A204.1 (cell line): ENCODE measurements at regions not wholly inside any gene's neighbourhood (a gene's known extent, or its start where the extent isn't known, plus 50 kb on each side); places are given as distances from the start of the nearest gene placed in this dataset.
"Not testable (repeated sequence)": the region's sequence is repeated elsewhere in the genome, so short reads cannot be mapped to it uniquely, and the experiment has no call there.

ENCODE experiments used
- FAIRE-seq: peaks from 2 replicates; lab custom pipeline; 2012; peaks lifted over from hg19 to GRCh38; lab: Jason Lieb, UNC

DNA sequence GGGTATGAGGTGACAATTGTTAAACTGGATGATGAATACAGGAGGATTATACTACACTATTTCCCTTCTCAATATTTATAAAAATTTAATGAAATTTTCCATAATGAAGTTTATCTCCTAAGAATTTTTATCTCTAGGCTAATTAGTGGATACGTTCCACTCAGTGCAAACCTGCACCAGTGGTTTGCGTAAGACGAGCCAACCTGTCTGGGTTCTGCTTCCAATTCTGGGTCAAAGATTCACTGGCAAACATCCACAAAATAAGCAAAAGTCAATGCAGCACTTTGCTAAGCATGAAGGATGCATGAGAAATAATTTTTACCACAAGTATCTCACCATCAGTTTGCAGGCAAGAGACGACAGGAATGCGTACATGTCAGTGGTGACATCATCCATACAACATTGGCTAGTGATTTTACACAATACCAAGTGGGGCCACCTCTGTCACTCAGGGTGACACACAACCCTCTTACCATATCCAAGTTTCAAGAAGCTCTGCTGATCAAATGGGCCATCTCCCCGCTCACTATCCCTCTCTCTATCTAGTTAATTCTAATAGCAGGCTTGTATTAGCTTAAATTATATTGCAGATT lies 51.7 kb downstream of the FAM50B start:
- no peak for FAIRE-seq

DNA sequence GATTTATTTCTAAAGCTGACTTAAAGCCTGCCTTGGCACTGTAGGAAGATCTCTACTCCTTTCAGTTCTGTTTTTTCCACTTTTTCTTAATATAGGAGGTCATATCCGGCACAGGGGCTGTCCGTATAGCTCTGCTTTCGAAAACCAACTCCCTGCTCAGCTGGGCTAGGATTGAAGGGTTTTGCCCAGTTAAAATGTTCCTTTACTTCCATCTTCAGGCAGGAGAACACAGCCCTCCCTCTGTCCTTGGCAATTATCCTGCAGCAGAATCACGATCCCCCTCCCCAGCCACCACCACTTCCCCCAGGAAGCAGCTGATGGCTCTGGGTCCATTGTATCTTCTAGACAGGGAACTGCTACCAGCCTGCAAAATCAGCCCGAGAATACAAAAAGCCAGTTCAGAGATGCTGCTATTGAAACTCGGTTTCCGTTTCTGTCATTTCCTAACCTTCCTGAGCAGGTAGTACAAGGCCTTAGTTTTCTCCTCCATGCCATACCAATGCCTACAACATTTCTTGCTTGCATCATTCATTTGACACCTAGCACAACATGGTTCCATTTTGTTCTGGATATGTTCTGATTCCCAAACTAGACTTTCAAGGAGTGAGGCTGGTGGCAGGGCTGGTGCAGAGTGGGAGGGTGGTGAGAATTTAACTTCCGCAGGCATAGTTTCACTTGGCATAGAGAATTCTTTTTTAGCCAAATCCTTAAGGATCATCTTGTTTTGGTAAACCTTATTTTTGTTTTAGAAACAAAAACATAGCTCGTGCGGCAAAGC lies 53.9 kb downstream of the FAM50B start:
- no peak for FAIRE-seq

DNA sequence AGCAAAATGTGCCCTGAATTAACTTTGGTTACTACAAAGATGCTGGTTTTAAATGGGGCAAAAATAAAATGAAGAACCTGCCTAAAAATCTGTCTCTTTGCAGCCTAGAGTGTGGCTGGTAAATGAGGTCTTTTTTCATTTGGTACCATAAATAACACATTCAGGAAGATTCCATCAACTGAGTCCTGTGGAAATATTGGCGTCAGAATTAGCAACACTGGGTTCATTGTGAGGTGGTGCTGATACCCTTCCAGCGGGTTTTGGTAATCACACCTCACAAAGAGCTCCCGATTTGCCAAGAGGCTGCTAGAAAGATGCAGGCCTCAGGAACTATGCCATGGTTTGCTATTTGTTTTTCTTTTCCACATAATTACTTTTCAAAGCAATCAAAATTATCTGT lies 55.3 kb downstream of the FAM50B start:
- FAIRE-seq = no peak

DNA sequence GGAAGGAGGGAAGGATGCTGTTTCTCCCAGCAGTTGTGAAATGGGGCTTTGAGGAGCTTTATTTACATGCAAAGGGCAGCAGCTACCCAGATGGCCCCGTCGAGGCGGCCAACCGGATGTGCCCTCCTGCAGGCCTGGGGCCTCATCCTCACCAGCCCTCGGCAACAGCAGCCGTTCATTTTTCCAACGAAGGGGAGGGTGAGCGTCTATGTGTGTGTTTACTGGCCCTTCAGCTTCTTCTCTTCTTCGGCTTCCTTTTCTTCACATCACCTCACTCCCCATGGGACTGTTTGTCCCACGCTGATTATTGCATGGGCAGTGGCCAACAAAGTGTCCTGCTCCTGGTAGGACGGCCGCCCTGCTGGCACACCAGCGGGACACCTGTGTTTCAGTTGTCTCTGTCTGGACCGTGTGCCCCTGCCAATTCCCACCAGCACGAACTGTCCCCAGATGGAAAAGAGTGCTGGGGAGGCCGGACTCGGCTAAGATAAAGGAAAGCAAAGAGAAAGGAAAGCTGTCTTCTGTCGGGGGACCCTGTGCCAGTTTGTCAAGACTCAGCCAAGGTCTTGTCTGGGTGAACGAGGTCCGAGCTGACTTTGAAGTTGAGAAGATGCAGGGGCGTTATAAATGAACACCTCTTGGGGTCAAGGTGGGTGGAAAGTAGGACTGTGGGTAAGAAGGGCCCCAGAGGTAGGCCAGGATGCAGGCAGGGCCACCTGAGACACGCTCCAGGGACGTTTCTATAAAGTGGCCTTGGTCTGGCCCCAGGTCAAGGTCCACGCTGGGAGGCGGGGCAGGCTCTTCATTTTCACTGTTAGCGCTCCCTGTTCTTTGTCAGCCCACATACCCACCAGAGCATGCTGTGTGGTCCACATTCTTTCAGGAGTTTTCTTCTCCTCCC lies 57.0 kb downstream of the FAM50B start:
- FAIRE-seq = no peak

DNA sequence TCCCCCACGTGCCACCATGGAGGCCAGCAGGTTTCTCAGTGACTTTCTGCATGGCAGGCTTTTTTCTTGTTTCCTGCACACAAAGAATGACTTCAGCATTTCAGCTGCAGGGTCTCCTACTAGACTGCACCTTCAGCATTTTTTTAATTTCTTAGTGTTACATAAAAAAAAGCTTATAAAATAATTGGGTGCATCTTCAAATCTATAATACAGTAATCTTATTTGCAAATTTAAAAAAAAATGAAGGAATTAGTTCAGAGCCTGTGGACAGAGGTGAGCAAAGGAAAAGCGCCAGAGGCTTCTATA lies 57.6 kb downstream of the FAM50B start:
- no peak for FAIRE-seq

DNA sequence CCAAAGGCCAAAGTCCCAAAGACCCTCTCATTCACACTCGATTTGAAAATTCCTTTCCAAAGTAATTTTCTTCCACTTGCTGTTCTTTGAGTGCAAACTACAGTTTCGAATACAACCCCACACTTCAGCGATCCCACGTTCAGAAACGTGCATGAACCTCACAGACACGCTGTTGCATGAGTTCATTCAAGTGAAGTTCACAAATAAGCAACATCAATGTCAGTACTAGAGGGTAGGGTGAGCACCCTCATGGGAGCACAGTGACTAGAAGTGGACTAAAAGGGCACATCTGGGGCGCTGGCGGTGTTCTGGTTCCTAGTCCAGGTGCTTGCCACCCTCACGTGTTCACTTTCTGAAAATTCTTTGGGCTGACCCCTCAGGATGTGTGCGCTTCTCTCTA lies 59.0 kb downstream of the FAM50B start:
- FAIRE-seq = no peak

DNA sequence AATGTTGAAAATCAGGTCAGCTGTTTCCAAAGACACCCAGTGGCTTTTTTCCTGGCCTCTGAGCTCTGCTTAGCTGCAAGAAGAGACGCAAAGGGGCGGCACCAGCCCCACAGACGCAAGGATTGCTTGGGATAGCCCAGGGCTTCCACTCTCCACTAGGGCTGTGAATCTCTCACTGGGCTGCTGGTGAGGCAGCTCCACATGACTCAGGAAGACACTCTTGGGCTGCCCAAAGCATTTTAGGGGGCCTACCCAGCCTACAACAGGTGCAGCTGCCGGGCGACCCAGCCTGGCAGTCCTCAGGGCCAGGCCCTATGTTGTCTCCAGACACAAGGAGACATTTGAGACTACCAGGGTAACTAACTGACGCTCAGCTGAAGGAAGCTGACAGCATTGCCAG lies 59.8 kb downstream of the FAM50B start:
- no peak for FAIRE-seq

DNA sequence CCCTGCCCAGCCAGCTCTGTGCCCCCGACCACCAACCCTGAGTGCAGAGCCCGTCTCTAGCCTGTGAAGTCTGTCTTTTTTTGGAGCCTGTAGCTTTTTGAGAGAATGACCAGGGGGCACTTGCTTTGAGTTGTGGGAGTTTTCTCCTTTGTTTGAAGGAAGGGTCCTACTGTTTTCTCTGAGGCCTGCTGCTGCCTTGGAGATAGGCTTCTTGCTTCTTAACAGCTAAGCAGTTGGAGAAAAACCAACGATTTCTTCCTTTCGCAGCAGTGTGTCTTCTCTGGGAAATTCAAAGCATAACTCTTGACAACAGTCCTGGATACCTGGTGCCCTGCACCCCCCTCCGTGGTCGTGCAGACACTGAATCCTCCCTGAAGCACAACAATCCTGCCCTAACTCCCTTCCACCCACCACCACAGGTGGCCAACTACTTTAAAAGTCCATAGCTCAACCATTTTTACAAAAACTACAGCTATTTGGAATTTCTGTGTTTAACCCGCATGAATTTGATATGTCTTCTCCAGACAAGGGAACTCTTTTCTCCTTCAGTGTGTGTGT lies 61.0 kb downstream of the FAM50B start:
- no peak for FAIRE-seq

DNA sequence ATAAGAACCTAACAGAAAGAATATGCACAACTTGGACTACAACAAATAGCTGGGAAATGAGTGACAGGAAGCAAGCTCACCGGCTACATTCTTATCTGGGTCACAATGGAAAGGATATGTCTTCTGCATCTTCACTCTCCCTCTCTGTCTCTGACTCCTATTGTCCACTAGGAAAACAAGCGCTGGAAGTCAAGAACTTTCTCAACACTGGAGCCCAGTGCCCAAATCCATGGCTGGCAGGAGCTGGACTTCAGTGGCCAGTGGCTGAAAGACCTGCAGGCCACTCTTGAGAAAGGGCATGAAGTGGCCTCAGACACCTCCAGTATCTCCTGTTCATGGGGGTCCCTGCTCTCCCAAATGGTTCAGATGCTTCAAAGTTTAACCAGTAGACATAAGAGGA lies 62.0 kb downstream of the FAM50B start:
- FAIRE-seq = no peak

DNA sequence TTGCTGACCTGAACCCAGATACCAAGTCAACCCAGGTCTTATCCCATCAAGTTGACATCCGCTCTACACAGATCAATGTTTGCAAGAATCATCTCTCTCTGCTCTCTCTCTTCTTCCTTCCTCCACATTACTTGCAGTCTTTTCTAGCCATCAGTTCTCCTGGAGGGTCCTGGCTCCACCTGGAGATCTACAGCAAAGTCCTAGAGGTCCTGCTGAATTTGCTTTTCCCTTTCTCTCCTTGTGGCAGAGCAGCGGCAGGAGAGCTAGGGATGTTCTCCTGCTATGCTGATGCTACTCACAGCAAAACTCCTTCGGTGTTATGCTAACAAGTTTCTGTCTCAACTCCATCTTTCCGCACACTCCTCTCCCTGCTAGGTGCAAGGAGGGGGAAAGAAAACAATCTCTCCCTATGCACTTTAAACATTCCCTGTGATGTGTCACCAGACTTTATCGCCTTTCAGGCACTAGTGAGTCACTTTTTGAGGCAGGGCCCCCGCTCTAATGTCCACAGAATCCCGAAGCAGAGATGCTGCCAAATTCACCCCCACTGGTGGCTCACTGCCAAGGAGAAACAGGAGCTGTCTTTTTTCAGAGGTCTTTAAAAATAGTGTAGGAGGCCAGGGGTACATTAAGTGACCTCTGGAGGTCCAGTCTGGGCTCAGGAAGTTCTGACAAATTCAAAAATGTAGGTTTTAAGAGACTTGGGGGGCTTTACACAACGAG lies 62.6 kb downstream of the FAM50B start:
- no peak for FAIRE-seq

DNA sequence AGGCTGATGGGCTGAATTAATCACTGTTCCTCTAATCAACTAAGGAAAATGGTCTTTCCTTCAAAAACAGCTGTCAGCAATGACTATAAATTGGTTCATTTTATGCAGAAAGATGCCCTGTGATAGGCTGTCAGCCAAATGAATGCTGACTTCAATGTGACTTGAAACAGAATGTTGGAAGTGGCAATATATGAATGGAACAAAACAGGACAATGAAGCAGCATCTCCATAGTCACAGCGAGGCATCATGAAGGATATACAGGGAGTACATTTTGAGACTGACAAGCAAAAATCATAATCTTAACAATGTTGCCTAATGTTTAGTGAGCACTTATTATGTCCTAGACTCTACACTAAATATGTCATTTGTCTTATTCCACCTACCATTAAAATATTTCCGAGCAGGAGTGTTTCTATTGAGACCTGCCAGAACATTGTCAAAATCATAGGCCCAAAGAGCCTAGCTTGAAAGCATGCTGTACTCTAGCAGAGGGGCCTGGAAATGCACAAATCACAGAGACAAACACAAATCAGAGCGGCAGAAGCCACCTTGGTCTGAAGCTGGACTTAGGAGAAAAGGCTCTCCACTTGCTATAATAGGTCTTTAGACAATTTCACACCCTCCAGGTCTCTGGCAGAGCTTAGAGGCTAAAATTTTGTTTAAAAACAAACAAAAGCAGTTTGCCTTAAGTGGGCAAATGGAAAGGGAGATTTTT lies 63.3 kb downstream of the FAM50B start:
- no peak for FAIRE-seq

DNA sequence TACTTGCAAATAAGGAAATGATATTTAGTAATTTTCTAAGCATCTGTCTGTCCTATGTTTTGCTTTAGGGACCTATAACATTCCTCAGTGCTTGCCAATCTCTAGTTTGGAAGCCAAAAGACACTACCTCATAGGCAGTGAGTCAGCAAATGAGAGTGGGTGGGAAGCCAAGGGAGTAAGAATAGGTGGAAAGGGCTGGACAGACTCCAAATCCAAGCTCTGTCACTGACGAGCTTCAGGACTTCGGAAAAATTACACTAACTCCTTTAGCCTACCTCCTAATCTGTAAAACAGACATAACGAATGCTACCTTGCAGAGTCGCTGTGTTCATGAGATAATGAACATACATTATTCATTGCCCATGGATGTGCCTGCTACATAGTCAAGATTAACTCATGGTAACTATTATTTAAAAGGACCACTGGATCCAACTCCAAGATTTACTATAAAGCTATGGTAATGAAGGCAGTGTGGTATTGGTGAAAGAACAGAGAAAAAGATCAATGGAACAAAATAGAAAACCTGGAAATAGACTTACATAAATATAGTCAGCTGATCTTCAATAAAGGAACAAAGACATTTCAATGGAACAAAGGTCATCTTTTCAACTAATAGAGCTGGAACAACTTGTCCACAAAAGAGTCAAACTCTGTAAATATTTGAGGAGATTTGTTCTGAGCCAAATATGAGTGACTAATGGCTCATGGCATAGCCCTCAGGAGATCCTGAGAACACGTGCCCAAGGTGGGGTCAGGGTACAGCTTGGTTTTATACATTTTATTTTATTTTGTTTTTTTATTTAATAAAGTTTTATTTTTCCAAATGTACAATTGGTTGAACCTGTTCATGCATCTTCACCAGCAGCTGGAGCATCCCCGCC lies 64.1 kb downstream of the FAM50B start:
- FAIRE-seq = no peak

DNA sequence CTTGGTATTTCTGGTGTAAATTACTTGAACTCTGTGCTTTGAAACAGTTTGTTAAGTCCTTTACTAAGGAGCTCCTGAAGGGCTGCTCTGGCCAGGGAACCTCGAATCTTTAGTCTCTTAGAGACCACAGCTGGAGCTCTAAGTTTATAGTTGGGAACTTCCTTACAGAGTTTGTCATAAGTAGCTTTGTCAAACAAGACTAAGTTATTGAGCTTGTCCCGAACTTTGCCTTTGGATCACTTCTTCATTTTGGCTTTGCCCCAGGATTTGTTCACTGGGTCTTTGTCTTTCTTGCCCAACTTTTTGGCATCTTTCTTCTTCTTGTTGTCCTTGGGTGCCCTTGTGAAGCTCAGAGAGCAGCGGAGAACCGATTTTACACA lies 64.8 kb downstream of the FAM50B start:
- FAIRE-seq = no peak

DNA sequence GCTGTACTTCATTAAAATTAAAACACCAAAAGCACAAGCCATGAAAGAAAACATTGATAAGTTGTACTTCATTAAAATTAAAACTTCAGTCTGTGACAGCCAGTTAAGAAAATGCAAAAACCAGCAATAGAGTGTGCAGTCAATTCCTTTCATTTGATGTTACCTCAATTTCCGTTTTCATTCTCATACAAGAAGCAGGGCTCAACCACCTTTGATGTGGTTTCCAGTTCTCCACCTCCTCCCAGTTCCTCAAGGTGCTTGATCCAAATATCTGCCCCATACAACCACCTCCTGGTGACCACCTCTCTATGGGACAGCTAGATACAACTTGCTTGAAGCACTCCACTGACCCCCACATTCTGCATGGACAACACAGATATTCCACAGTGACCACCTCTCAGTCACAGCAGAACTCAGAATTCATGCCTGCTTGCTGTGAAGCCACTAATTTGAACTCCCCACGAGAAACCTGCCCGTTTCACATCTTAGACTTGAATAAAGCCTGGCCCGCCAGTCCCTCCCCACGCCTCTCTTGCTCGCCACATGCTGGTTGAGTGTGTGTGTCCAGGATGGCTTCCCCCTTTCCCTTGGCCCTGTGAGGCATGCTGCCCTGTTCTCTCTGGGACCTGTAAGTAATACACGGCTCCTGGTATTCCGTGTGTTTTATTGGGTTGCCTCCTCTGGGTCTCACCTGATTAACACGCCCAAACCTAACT lies 66.1 kb downstream of the FAM50B start:
- FAIRE-seq = no peak

DNA sequence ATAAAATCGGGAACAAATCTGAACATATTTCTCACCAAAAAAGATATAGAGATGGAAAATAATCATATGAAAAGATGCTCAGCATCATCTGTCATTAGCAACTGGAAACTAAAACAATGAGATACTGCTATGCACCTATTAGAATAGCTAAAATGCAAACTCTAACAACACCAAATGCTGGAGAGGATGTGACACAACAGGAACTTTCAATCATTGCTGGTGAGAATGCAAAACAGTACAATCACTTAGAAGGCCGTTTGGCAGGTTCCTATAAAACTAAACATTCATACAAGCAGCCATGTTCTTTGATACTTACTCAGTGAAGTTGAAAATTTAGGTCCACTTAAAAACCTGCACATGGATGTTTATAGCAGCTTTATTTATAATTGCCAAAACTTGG lies 67.0 kb downstream of the FAM50B start:
- FAIRE-seq = no peak

DNA sequence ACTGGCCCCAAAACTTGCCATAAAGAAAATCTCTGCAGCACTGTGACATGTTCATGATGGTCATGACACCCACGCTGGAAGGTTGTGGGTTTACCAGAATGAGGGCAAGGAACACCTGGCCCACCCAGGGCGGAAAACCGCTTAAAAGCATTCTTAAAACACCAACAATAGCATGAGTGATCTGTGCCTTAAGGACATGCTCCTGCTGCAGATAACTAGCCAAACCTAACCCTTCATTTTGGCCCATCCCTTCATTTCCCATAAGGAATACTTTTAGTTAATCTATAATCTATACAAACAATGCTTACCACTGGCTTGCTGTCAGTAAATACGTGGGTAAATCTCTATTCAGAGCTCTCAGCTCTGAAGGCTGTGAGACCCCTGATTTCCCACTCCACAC lies 67.6 kb downstream of the FAM50B start:
- FAIRE-seq = not testable (repeated sequence)

DNA sequence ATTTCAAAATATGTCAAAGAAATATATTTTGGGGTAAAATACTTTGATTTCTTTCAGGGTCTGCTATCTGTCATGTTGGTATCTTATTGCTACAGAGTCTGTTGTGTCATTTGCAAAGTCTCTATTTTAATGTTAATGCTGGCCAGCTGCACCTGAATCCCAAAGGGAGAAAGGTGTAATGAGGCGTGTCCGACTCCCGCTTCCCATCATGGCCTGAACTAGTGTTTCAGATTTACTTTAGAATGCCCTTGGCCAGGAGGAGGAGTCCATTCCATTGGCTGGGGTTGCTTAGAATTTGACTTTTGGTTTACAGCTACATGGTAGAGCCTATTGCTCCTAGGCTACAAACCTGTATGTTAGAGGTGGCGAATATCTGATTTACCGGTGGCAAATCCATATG lies 69.3 kb downstream of the FAM50B start:
- no peak for FAIRE-seq

DNA sequence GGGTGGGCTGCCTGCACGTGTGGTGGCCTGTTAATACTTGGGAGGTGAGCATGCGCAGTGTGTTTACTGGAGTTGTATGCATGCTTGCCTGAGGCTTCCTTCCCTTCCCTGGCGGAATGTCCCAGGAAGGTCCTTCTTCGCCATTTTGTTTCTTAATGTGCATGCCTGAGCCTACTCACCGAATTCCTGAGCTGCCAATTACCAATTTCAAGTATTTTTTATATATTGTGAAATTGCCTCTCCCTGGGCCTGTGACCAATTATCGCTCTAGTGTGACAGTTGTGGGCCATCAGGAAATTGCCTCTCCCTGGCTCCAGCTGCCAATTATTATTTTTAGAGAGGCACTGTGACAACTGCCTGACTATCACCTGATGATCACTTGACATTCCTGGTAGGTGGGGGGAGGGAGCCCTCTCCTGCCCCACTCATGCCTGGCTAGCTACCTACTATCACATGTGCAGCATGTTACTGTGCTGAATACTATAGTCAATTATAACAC lies 70.0 kb downstream of the FAM50B start:
- FAIRE-seq = no peak

DNA sequence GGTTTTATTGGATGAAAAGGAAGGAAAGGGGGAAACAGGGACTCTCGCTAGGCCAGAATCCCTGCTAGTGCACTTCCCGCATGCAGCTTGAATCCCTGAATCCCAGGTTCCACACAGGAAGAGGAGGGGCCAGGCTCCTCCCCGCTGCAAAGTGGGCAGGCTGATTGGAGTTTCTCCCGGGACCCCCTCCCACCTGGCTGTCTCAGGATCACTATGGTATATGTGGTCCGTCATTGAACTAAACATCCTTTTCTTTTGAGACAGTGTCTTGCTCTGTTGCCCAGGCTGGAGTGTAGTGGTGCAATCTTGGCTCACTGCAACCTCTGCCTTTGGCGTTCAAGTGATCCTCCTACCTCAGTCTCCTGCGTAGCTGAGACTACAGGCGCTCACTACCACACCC lies 70.7 kb downstream of the FAM50B start:
- FAIRE-seq = no peak

DNA sequence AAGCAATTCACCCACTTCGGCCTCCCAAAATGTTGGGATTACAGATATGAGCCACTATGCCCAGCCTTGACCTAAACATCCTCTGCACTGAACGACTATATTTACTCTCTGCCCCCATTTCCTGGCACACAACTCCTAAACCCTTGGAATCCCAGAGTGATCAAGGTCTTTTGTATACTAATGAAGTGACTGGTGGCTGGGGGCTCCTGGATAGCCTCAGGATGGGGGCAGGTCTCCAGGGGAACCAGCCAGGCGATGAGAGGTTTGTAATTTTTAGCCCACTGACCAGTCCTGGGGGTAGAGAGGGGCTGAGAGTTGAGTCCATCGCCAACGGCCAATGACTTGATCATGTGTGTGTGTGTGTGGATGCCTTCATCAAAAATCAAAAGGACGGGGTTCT lies 71.1 kb downstream of the FAM50B start:
- no peak for FAIRE-seq
